ENCODE measurements at regions not wholly inside any gene's neighbourhood (a gene's known extent, or its start where the extent isn't known, plus 50 kb on each side); places are given as distances from the start of the nearest gene placed in this dataset.
"Not testable (repeated sequence)": the region's sequence is repeated elsewhere in the genome, so short reads cannot be mapped to it uniquely, and the experiment has no call there.

GRCh38 chr1:82366689-82367088 lies 566.0 kb downstream of the ADGRL2 start:
- Histone ChIP-seq H3K4me1 (ENCODE audit: control insufficient read depth, insufficient read depth, low read length) (no peaks in the 10 kb centered on the region), H3K9me3 (replicated peaks; ENCODE audit: control insufficient read depth, low read depth, low read length) (no peaks in the 10 kb centered on the region), H3K27me3 (ENCODE audit: control insufficient read depth, insufficient read depth, low read length) (no peaks in the 10 kb centered on the region), H3K27ac (ENCODE audit: low read length) (no peak overlapping the region), H3K36me3 (ENCODE audit: control insufficient read depth, insufficient read depth, low read length) (no peaks in the 10 kb centered on the region), H3K4me3 (ENCODE audit: low read length) (no peak overlapping the region)
- no peak for DNase-seq
- WGBS (ENCODE audit: insufficient coverage) = 67% methylated on average over 1 of the region's 2 CpGs

- 92% methylated on average over 5 of the region's 5 CpGs for WGBS (ENCODE audit: insufficient coverage)
- not testable (repeated sequence) for DNase-seq; H3K27ac ChIP-seq (ENCODE audit: low read length); H3K4me1 ChIP-seq (ENCODE audit: control insufficient read depth, insufficient read depth, low read length); H3K9me3 ChIP-seq (replicated peaks; ENCODE audit: control insufficient read depth, low read depth, low read length); H3K4me3 ChIP-seq (ENCODE audit: low read length); H3K27me3 ChIP-seq (ENCODE audit: control insufficient read depth, insufficient read depth, low read length); H3K36me3 ChIP-seq (ENCODE audit: control insufficient read depth, insufficient read depth, low read length)
These were observed 558.8 kb downstream of the ADGRL2 start for GRCh38 chr1:82359541-82359940.

- H3K27ac ChIP-seq (ENCODE audit: low read length) = not testable (repeated sequence)
These were observed 558.0 kb downstream of the ADGRL2 start for GRCh38 chr1:82358706-82359105.

GRCh38 chr1:82354546-82354945 lies 553.8 kb downstream of the ADGRL2 start:
- not testable (repeated sequence) for H3K27me3 ChIP-seq (ENCODE audit: control insufficient read depth, insufficient read depth, low read length); H3K9me3 ChIP-seq (replicated peaks; ENCODE audit: control insufficient read depth, low read depth, low read length); H3K4me1 ChIP-seq (ENCODE audit: control insufficient read depth, insufficient read depth, low read length); DNase-seq; H3K27ac ChIP-seq (ENCODE audit: low read length); H3K36me3 ChIP-seq (ENCODE audit: control insufficient read depth, insufficient read depth, low read length); H3K4me3 ChIP-seq (ENCODE audit: low read length)
- WGBS (ENCODE audit: insufficient coverage) = 94% methylated on average over 2 of the region's 5 CpGs

More at GRCh38 chr1:82358706-82359105, 558.0 kb downstream of the ADGRL2 start:
- H3K4me3 ChIP-seq (ENCODE audit: low read length); H3K27me3 ChIP-seq (ENCODE audit: control insufficient read depth, insufficient read depth, low read length); H3K9me3 ChIP-seq (replicated peaks; ENCODE audit: control insufficient read depth, low read depth, low read length); H3K4me1 ChIP-seq (ENCODE audit: control insufficient read depth, insufficient read depth, low read length); H3K36me3 ChIP-seq (ENCODE audit: control insufficient read depth, insufficient read depth, low read length); DNase-seq: not testable (repeated sequence)
- WGBS (ENCODE audit: insufficient coverage) = 53% methylated on average over 4 of the region's 4 CpGs

- H3K27me3 ChIP-seq (ENCODE audit: control insufficient read depth, insufficient read depth, low read length) = no peaks in the 10 kb centered on the region
- H3K27ac ChIP-seq (ENCODE audit: low read length) = no peak overlapping the region
- H3K4me1 ChIP-seq (ENCODE audit: control insufficient read depth, insufficient read depth, low read length) = no peaks in the 10 kb centered on the region
- no peaks in the 10 kb centered on the region for H3K9me3 ChIP-seq (replicated peaks; ENCODE audit: control insufficient read depth, low read depth, low read length)
- no CpG with 5 or more reads among the region's 2 CpGs for WGBS (ENCODE audit: insufficient coverage)
- H3K4me3 ChIP-seq (ENCODE audit: low read length) = no peak overlapping the region
- no peaks in the 10 kb centered on the region for H3K36me3 ChIP-seq (ENCODE audit: control insufficient read depth, insufficient read depth, low read length)
- no peak for DNase-seq
These were observed 547.8 kb downstream of the ADGRL2 start for GRCh38 chr1:82348487-82348886.

- H3K36me3 ChIP-seq (ENCODE audit: control insufficient read depth, insufficient read depth, low read length) = no peaks in the 10 kb centered on the region
- no peak overlapping the region for H3K4me3 ChIP-seq (ENCODE audit: low read length)
- DNase-seq = no peak
- WGBS (ENCODE audit: insufficient coverage) = 79% methylated on average over 3 of the region's 4 CpGs
- H3K9me3 ChIP-seq (replicated peaks; ENCODE audit: control insufficient read depth, low read depth, low read length) = no peaks in the 10 kb centered on the region
- no peaks in the 10 kb centered on the region for H3K4me1 ChIP-seq (ENCODE audit: control insufficient read depth, insufficient read depth, low read length)
- H3K27me3 ChIP-seq (ENCODE audit: control insufficient read depth, insufficient read depth, low read length) = no peaks in the 10 kb centered on the region
- H3K27ac ChIP-seq (ENCODE audit: low read length) = no peak overlapping the region
These were observed 545.4 kb downstream of the ADGRL2 start for GRCh38 chr1:82346141-82346540.

- H3K27me3 ChIP-seq (ENCODE audit: control insufficient read depth, insufficient read depth, low read length) = no peaks in the 10 kb centered on the region
- no peak for DNase-seq
- no CpG with 5 or more reads among the region's 2 CpGs for WGBS (ENCODE audit: insufficient coverage)
- H3K4me1 ChIP-seq (ENCODE audit: control insufficient read depth, insufficient read depth, low read length) = no peaks in the 10 kb centered on the region
- no peaks in the 10 kb centered on the region for H3K9me3 ChIP-seq (replicated peaks; ENCODE audit: control insufficient read depth, low read depth, low read length)
- no peaks in the 10 kb centered on the region for H3K36me3 ChIP-seq (ENCODE audit: control insufficient read depth, insufficient read depth, low read length)
- no peak overlapping the region for H3K27ac ChIP-seq (ENCODE audit: low read length)
- H3K4me3 ChIP-seq (ENCODE audit: low read length) = no peak overlapping the region
These were observed 542.6 kb downstream of the ADGRL2 start for GRCh38 chr1:82343381-82343780.

- Histone ChIP-seq H3K27me3 (ENCODE audit: control insufficient read depth, insufficient read depth, low read length) (no peaks in the 10 kb centered on the region), H3K9me3 (replicated peaks; ENCODE audit: control insufficient read depth, low read depth, low read length) (no peaks in the 10 kb centered on the region), H3K27ac (ENCODE audit: low read length) (no peak overlapping the region), H3K36me3 (ENCODE audit: control insufficient read depth, insufficient read depth, low read length) (no peaks in the 10 kb centered on the region), H3K4me1 (ENCODE audit: control insufficient read depth, insufficient read depth, low read length) (no peaks in the 10 kb centered on the region), H3K4me3 (ENCODE audit: low read length) (no peak overlapping the region)
- WGBS (ENCODE audit: insufficient coverage) = no CpG with 5 or more reads among the region's 1 CpG
- DNase-seq = peak; percentile 7
These were observed 536.9 kb downstream of the ADGRL2 start for GRCh38 chr1:82337635-82338034.

- Histone ChIP-seq H3K9me3 (replicated peaks; ENCODE audit: control insufficient read depth, low read depth, low read length) (peaks cover 4% of the 10 kb centered on the region), H3K4me1 (ENCODE audit: control insufficient read depth, insufficient read depth, low read length) (no peaks in the 10 kb centered on the region), H3K4me3 (ENCODE audit: low read length) (no peak overlapping the region), H3K27ac (ENCODE audit: low read length) (no peak overlapping the region), H3K27me3 (ENCODE audit: control insufficient read depth, insufficient read depth, low read length) (no peaks in the 10 kb centered on the region), H3K36me3 (ENCODE audit: control insufficient read depth, insufficient read depth, low read length) (no peaks in the 10 kb centered on the region)
- 69% methylated on average over 2 of the region's 3 CpGs for WGBS (ENCODE audit: insufficient coverage)
- DNase-seq = no peak
These were observed 529.6 kb downstream of the ADGRL2 start for GRCh38 chr1:82330330-82330729.

GRCh38 chr1:82329226-82329625 lies 528.5 kb downstream of the ADGRL2 start:
- no peaks in the 10 kb centered on the region for H3K27me3 ChIP-seq (ENCODE audit: control insufficient read depth, insufficient read depth, low read length)
- DNase-seq = no peak
- no peaks in the 10 kb centered on the region for H3K4me1 ChIP-seq (ENCODE audit: control insufficient read depth, insufficient read depth, low read length)
- WGBS (ENCODE audit: insufficient coverage) = 100% methylated on average over 3 of the region's 6 CpGs
- H3K9me3 ChIP-seq (replicated peaks; ENCODE audit: control insufficient read depth, low read depth, low read length) = peaks cover 4% of the 10 kb centered on the region
- H3K4me3 ChIP-seq (ENCODE audit: low read length) = no peak overlapping the region
- no peaks in the 10 kb centered on the region for H3K36me3 ChIP-seq (ENCODE audit: control insufficient read depth, insufficient read depth, low read length)
- no peak overlapping the region for H3K27ac ChIP-seq (ENCODE audit: low read length)

GRCh38 chr1:82323144-82323841 lies 522.6 kb downstream of the ADGRL2 start:
- Histone ChIP-seq H3K9me3 (replicated peaks; ENCODE audit: control insufficient read depth, low read depth, low read length) (no peaks in the 10 kb centered on the region), H3K4me1 (ENCODE audit: control insufficient read depth, insufficient read depth, low read length) (no peaks in the 10 kb centered on the region), H3K27ac (ENCODE audit: low read length) (no peak overlapping the region), H3K36me3 (ENCODE audit: control insufficient read depth, insufficient read depth, low read length) (no peaks in the 10 kb centered on the region), H3K4me3 (ENCODE audit: low read length) (no peak overlapping the region), H3K27me3 (ENCODE audit: control insufficient read depth, insufficient read depth, low read length) (no peaks in the 10 kb centered on the region)
- DNase-seq = no peak
- WGBS (ENCODE audit: insufficient coverage) = no CpG with 5 or more reads among the region's 3 CpGs

All from muscle of leg (tissue), 3 donors.